AG04449 (cell line): ENCODE measurements at regions not wholly inside any gene's neighbourhood (a gene's known extent, or its start where the extent isn't known, plus 50 kb on each side); places are given as distances from the start of the nearest gene placed in this dataset.
"Not testable (repeated sequence)": the region's sequence is repeated elsewhere in the genome, so short reads cannot be mapped to it uniquely, and the experiment has no call there.

Experiments used
- CTCF ChIA-PET: fragments of 350-600 bp; formaldehyde crosslinking; extraction: SDS; loops from one replicate; lab custom pipeline; 2021; ENCODE audit warnings: antibody characterized with exemption; lab: Yijun Ruan, JAX
- POLR2A ChIA-PET: fragments of 400-600, 350-600 bp; formaldehyde crosslinking; extraction: SDS; loops from one replicate; lab custom pipeline; 2020; ENCODE audit warnings: antibody characterized with exemption, inconsistent platforms; lab: Yijun Ruan, JAX
- DNase-seq: peaks from one replicate; pipeline ENCODE4 v3.0.0-alpha.2; 2010; ENCODE audit warnings: low read depth, low spot score
- H3K4me3 ChIP-seq: 2 replicates; pipeline ENCODE4 v1.5.1; 2011; ENCODE audit warnings: low read depth, mild to moderate bottlenecking, control low read depth, low read length
- CTCF ChIP-seq: IDR thresholded peaks from one replicate; pipeline ENCODE4 v1.5.1; 2011; ENCODE audit warnings: mild to moderate bottlenecking, moderate library complexity, low read length, control low read depth, inconsistent platforms; ENCODE audit not compliant: insufficient read depth; ENCODE audit errors: missing control alignments

GRCh38 chr6:122248844-122249243 is 150.6 kb upstream of the HSF2 start:
- no peak for DNase-seq
- H3K4me3 ChIP-seq, result no peak overlapping the region
- ChIA-PET POLR2A (no interaction called here), CTCF (no interaction called here)
- no peak for TF ChIP-seq CTCF

DNA sequence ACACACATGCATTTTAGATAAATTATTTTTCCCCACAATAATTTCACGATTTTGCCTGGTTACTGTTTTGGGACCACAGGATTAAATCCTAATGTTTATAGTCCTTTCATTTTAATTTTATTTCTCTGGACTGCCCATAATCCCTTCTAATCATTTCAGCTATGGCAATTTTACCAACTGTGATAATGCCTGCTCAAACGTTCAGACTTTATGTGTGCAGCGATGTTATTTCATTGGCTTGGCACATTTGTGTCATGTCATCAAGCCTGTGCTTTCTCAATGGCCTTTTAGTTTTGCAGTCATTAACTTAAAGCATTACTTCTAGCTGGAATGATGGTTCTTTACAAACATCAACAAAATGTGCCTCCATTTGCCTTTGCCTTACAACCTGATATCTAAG is 140.6 kb upstream of the HSF2 start:
- POLR2A ChIA-PET, result no interaction called here
- TF ChIP-seq CTCF, result no peak
- DNase-seq, result no peak
- CTCF ChIA-PET, result no interaction called here
- H3K4me3 ChIP-seq, result no peak overlapping the region

GRCh38 chr6:122264557-122264956 is 134.9 kb upstream of the HSF2 start:
- no peak for DNase-seq
- ChIA-PET CTCF (no interaction called here), POLR2A (no interaction called here)
- H3K4me3 ChIP-seq, result no peak overlapping the region
- TF ChIP-seq CTCF, result no peak

GRCh38 chr6:122265755-122266154 is 133.7 kb upstream of the HSF2 start:
- no peak overlapping the region for H3K4me3 ChIP-seq
- ChIA-PET POLR2A (no interaction called here), CTCF (no interaction called here)
- TF ChIP-seq CTCF, result no peak
- DNase-seq, result no peak

GRCh38 chr6:122268394-122268793 is 131.1 kb upstream of the HSF2 start:
- ChIA-PET CTCF (no interaction called here), POLR2A (no interaction called here)
- DNase-seq, result no peak
- no peak for TF ChIP-seq CTCF
- H3K4me3 ChIP-seq, result no peak overlapping the region

DNA sequence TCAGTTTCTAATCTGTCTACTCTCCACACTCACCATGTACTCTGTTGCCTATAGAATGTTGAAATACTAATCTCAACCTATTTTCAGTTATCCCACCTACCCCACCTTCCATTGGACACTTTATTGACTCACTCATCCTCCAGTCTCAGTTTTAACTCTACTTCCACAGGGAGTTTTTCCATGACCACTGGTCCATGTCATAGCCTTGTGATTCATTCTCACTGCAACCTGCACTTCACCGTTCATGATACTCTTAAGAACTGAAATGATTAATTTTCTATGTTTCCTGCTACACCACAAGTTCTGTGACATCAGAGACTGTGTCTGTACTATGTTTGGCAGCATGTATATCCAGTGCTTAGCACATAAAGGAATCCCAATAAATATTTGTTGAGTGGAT is 122.8 kb upstream of the HSF2 start:
- POLR2A ChIA-PET, result no interaction called here
- no peak overlapping the region for H3K4me3 ChIP-seq
- TF ChIP-seq CTCF, result no peak
- CTCF ChIA-PET, result no interaction called here
- no peak for DNase-seq

DNA sequence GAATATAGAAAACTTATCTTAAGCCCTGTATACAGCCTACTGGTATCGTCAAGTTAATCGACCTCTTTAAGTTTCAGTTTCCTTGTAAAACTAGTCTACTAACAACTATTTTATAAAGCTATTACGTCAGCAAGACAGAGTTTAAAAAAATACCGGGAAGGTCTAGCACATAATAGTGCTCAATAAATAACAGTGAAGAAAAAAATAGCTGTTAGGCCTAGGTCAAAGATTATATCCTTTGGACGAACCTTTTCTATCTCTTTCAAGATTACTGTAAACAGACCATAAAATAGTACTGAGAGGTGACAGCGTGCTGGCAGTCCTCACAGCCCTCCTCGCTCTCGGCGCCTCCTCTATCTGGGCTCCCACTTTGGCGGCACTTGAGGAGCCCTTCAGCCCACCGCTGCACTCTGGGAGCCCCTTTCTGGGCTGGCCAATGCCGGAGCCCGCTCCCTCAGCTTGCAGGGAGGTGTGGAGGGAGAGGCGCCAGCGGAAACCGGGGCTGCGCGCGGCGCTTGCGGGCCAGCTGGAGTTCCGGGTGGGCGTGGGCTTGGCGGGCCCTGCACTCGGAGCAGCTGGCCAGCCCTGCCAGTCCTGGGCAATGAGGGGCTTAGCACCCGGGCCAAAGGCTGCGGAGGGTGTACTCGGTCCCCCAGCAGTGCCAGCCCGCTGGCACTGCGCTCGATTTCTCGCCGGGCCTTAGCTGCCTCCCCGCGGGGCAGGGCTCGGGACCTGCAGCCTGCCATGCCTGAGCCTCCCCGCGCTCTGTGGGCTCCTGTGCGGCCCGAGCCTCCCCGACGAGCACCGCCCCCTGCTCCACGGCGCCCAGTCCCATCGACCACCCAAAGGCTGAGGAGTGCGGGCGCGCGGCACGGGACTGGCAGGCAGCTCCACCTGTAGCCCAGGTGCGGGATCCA is 119.1 kb upstream of the HSF2 start:
- CTCF ChIA-PET, POLR2A ChIA-PET, DNase-seq, H3K4me3 ChIP-seq: not testable (repeated sequence)
